ENCODE measurements at regions not wholly inside any gene's neighbourhood (a gene's known extent, or its start where the extent isn't known, plus 50 kb on each side); places are given as distances from the start of the nearest gene placed in this dataset.

DNA sequence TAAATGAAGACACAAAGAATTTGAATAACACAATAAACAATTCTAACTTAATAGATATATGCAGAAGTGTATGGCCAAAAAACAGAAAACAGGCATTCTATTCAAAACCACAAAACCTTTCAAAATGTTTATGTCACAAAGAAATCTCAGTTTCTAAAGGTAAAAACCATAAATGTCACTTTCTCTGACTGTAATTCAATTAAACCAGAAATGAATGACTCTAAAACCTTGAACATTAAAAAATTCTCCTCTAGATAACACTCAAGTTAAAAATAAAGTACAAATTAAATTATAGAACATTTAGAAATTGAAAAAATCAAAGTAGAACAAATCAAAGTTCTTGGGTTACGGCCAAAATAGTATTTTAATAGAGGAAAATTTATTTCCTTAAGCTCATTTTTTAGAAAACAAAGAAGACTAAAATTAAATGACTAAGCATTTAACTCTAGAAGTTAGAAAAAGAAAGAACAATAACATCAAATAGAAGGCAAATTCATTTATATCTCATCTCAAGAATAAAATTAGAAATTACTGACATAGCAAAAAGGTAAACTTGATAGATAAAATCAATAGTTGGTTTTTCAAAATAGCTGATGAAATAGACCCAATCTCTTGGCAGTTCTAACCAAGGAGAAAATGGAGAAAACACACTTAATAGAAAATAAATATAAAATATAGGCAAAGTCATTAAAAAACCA lies 198.8 kb downstream of the TEX36 start:
- no peak for TF ChIP-seq EZH2 (IDR thresholded peaks at IDR 0.05)
- TF ChIP-seq POLR2AphosphoS5 (IDR thresholded peaks at IDR 0.05; ENCODE audit: borderline replicate concordance, low read depth, low read length): no peak

Measured in SK-N-MC (cell line).